Adrenal gland (tissue), 9 donors: ENCODE measurements at regions not wholly inside any gene's neighbourhood (a gene's known extent, or its start where the extent isn't known, plus 50 kb on each side); places are given as distances from the start of the nearest gene placed in this dataset.
"Not testable (repeated sequence)": the region's sequence is repeated elsewhere in the genome, so short reads cannot be mapped to it uniquely, and the experiment has no call there.

Source experiments
- DNase-seq, 7 donors: peaks; one replicate each; pipeline ENCODE4 v3.0.0-alpha.2; 2019 to 2020
- H3K27ac ChIP-seq, 5 donors: fragments of 200-600 bp; sonication (generic) in 4 of 5; 1 replicate in 3 of 5; 2 replicates in 2 of 5; pipeline versions ENCODE4 v1.5.1 to v1.8.0; 2016 to 2020; ENCODE audit warnings: mild to moderate bottlenecking in 1 of 5
- H3K27me3 ChIP-seq: fragments of 200-600 bp; 2 replicates; pipeline ENCODE4 v1.8.0; 2021
- H3K36me3 ChIP-seq, 2 donors: fragments of 200-600 bp; replicated peaks in 1 of 2; 1 replicate in 1 of 2; 2 replicates in 1 of 2; pipeline versions ENCODE4 v1.5.1 to v1.8.0; 2018 to 2022
- H3K4me1 ChIP-seq, 2 donors: fragments of 200-600 bp; replicated peaks in 1 of 2; 1 replicate in 1 of 2; 2 replicates in 1 of 2; pipeline versions ENCODE4 v1.5.1 to v1.8.0; 2018 to 2021
- H3K4me3 ChIP-seq, 4 donors: fragments of 200-600 bp; sonication (generic) in 3 of 4; one replicate each; pipeline ENCODE4 v1.5.1; 2016 to 2018
- H3K9me3 ChIP-seq, 3 donors: fragments of 200-600 bp; sonication (generic) in 1 of 3; replicated peaks in 1 of 3; 1 replicate in 2 of 3; 2 replicates in 1 of 3; pipeline versions ENCODE4 v1.5.1 to v1.8.0; 2016 to 2021
- CTCF ChIP-seq, 6 experiments: fragments of 450-650 bp in 4 of 6; fragments of 200-600 bp in 2 of 6; sonication (generic) in 1 of 6; IDR thresholded peaks; 1 replicate in 5 of 6; 2 replicates in 1 of 6; pipeline versions ENCODE4 v1.5.1 to v1.8.0; 2016 to 2021; ENCODE audit warnings: antibody characterized with exemption in 6 of 6, mild to moderate bottlenecking in 2 of 6, moderate library complexity in 1 of 6
- POLR2A ChIP-seq, 2 donors: fragments of 450-650 bp; IDR thresholded peaks; one replicate each; pipeline ENCODE4 v1.6.1; 2017; ENCODE audit warnings: antibody characterized with exemption in 2 of 2, mild to moderate bottlenecking in 2 of 2, moderate library complexity in 1 of 2
- WGBS, 4 donors: extraction: QIAGEN DNeasy Blood & Tissue Kit in 2 of 4; methylation state at CpG; one replicate each; pipeline versions ENCODE4 v1.1.5 to v1.1.7; 2013 to 2017; 5-methylcytosine and 5-hydroxymethylcytosine counted together
- intact Hi-C, 2 donors: fragments of 100-400 bp; cut with DNase I; formaldehyde crosslinking; loops; one replicate each; pipeline versions ENCODE4 v1.14.1 to v1.15.0; 2022 to 2023
- donor health status: healthy with polysubstance abuse.
- donor health status: Bipolar disorder and iron deficiency.
- donor health status: DM: yes; HTN: yes; CAD: no.
- donor health status: DM: no; HTN: no; CAD: no.
- donor health status: DM: no; HTN: no; CAD: no.

- Histone ChIP-seq H3K4me1 (no peaks in the 10 kb centered on the region), H3K27ac (no peak overlapping the region), H3K36me3 (no peaks in the 10 kb centered on the region), H3K4me3 (no peak overlapping the region), H3K27me3 (no peaks in the 10 kb centered on the region), H3K9me3 (no peaks in the 10 kb centered on the region)
- no peak for TF ChIP-seq POLR2A (IDR thresholded peaks at IDR 0.05)
- TF ChIP-seq CTCF (IDR thresholded peaks at IDR 0.05): no peak
- DNase-seq: no peak
- intact Hi-C loops: no loop called here
- WGBS, 4 donors: 80 to 91% (median 82%) methylated on average over 5 of the region's 5 CpGs
These were observed 99.5 kb upstream of the LYPLAL1 start for GRCh38 chr1:219074084-219074728.

GRCh38 chr1:219075121-219075879 is 98.4 kb upstream of the LYPLAL1 start:
- TF ChIP-seq CTCF (IDR thresholded peaks at IDR 0.05) (no peak), POLR2A (IDR thresholded peaks at IDR 0.05) (no peak)
- no peaks in the 10 kb centered on the region for H3K36me3 ChIP-seq
- no peaks in the 10 kb centered on the region for H3K27me3 ChIP-seq
- DNase-seq: no peak
- H3K27ac ChIP-seq: no peak overlapping the region
- no peaks in the 10 kb centered on the region for H3K4me1 ChIP-seq
- WGBS, 4 donors: 80 to 86% (median 83%) methylated on average over 2 of the region's 2 CpGs
- H3K4me3 ChIP-seq: no peak overlapping the region
- intact Hi-C loops: no loop called here
- H3K9me3 ChIP-seq: no peaks in the 10 kb centered on the region

- no peak for DNase-seq
- WGBS, 4 donors: 94 to 98% (median 96%) methylated on average over 1 of the region's 1 CpG
- intact Hi-C loops: no loop called here
- H3K9me3 ChIP-seq: no peaks in the 10 kb centered on the region
- H3K27me3 ChIP-seq: no peaks in the 10 kb centered on the region
- H3K27ac ChIP-seq: no peak overlapping the region
- TF ChIP-seq CTCF (IDR thresholded peaks at IDR 0.05) (no peak), POLR2A (IDR thresholded peaks at IDR 0.05) (no peak)
- H3K4me3 ChIP-seq: no peak overlapping the region
- no peaks in the 10 kb centered on the region for H3K4me1 ChIP-seq
- no peaks in the 10 kb centered on the region for H3K36me3 ChIP-seq
These were observed 97.2 kb upstream of the LYPLAL1 start for GRCh38 chr1:219076326-219076937.

GRCh38 chr1:219077767-219078166 is 95.9 kb upstream of the LYPLAL1 start:
- DNase-seq, H3K4me3 ChIP-seq, intact Hi-C loops, H3K36me3 ChIP-seq, H3K4me1 ChIP-seq, H3K9me3 ChIP-seq, H3K27me3 ChIP-seq, H3K27ac ChIP-seq: not testable (repeated sequence)
- 90 to 99% (median 97%) methylated on average over 3 of the region's 3 CpGs for WGBS, 4 donors
